HG02623 (cell line): ENCODE measurements at regions not wholly inside any gene's neighbourhood (a gene's known extent, or its start where the extent isn't known, plus 50 kb on each side); places are given as distances from the start of the nearest gene placed in this dataset.

ENCODE experiments used
- ATAC-seq: cut with Tn5 transposase; IDR thresholded peaks from one replicate; pipeline ENCODE4 v1.9.1; 2021; ENCODE audit warnings: moderate library complexity; ENCODE audit not compliant: unreplicated experiment

DNA sequence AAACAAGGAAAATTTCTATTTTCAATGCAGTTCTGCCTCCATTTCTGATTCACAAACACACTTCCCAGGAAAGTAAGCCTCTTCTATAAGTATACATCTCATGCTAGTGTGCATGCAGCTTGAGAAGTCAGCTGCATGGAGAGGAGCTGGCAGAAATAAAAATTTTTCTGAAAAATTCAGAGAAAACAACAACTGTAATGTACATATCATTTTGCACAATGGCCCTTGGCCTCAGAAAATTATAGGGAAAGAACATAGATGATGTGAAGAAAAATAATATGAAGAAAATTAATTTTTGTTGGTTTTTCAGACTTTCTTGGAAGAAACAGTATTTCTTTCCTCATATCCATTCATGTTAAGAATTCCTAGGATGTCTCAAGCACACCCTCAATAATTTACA lies 277.8 kb upstream of the ADRA1B start:
- ATAC-seq = no peak

DNA sequence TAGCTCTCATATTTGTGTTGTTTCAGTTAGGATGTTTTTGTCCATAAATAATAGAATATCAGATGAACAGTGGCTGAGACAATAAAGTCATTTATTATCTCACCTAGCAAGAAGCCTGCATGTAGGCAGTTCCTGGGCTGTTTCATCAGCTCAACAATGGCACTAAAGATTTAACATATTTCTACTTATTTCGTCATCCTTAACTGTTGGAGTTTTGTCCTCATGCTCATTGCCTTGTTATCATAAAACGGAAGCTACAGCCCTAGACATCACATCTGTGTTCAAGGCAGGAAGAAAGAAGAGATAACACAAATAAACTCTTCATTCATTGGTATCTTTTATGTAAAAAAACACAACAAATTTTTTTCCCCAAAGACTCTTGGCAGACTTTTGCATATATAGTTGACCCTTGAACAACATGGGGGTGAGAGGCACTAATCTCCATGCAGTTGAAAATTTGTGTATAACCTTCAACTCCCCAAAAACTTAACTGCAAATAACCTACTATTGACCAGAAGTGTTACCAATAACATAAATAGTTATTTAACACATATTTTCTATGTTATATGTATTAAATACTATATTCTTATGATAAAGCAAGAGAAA lies 277.2 kb upstream of the ADRA1B start:
- ATAC-seq = no peak

DNA sequence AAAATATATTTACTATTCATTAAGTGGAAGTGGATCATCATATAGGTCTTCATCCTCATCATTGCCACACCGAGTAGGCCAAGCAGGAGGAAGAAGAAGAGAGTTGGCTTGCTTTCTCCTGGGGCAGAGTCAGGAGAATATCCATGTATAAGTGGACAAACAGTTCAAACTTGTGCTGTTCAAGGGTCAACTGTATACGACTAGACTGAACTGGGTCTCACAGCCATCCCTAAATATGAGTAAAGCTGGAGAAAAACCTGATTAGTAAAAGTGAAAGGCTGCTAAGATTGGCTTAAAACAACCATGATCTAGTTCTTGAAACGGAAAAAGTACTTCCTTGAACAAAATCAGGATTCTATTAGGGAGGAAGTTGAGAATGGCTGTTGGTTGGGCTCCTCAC lies 276.7 kb upstream of the ADRA1B start:
- ATAC-seq = no peak

DNA sequence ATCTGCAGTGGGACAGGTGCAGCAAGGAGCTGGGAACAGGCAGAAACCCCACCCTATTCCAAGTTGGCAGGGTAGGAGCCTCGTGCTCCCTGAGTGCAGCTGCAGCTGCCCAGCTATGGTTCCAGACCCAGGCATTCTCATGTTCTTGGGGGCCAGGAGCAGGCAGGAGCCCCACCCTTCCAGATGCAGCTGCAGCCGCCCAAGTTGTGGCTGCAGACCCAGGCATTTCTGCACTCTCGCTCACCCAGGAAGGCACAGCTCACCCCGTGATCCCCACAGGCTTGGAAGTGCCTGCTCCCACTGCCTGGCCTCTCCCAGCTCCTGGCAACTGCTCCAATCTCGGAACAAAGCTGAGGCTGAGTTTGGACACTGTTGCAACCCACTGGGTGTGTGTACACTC lies 275.8 kb upstream of the ADRA1B start:
- no peak for ATAC-seq

DNA sequence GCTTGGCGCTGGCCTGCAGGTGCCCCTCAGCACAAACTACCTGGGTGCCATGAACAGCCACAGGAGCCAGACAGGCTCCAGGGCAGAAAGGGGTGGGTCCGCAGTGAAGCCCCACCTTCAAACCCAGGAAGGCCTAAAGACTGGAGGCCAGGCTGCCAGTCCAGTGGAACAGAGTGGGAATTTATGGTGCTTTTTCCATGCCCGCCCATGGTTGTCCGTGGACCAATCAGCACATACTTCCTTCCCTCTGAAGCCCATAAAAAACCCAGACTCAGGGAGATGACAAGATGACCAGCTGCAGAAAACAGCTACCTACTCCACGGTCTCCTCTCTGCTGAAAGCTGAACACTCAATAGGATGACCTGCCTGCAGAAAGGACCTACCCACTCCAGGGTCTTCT lies 275.4 kb upstream of the ADRA1B start:
- no peak for ATAC-seq

DNA sequence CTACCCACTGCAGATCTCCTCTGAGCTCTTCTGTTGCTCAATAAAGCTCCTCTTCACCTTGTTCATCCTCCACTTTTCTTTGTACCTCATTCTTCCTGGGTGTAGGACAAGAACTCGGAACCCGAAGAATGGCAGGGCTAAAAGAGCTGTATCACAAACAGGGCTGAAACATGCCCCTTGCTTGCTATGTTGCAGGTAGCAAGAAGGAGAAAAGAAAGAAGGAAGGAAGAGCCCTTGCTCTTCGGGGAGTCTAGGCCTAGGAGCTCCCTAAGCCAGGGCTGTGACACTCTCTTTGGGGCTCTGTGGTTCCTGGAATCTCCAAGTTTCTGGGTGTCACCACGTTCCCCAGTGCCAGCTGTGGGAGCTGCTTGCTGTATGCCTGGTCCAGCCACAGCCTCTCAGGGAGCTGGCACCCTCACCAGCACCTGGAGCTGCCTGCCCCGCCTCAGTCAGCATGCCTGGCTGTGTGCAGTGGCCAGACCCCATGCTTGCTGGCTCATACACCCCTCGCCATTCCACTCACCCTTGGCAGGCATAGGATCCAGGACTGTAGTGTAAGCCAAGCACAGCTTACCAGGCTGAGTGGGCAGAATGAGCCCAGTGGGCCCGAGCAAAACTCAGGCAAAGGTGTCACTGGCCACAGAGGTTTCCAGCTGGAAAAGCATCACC lies 274.8 kb upstream of the ADRA1B start:
- no peak for ATAC-seq

DNA sequence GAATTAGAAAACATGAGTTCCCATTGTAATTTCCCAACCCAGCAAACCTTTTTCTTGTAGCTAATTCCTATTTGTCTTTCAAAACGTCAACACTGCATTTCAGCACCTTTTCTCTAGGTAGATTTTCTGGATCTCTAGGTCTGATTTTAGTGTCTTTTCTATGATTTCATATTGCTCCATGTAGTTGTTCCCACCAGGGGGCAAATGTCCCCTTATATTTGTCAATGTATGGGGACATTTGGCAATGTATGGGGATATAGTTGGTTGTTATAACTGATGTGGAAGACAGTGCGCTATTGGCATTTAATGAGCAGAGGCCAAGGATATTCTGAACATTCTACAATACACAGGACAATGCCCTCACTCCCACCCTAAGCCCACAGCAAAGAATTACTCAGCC lies 273.9 kb upstream of the ADRA1B start:
- ATAC-seq = no peak

DNA sequence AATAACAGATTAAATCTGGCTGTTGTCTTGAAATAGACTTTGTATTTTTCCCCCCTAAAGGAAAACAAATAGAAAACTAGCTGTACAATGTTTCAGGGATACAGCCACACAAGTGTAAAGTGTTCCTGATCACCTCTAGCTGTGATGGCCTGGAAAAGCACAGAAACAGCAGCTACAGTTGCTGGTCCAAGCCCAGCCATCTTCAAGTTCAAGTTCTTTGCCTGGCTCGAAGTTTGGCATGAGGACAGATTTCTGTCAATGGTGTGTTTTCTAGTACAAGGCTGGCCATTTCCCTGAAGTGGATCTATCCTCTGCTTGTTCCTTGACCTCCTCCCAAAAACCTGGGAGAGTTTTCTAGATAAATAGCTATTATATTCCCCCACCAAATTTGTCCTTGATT lies 272.2 kb upstream of the ADRA1B start:
- ATAC-seq = no peak

DNA sequence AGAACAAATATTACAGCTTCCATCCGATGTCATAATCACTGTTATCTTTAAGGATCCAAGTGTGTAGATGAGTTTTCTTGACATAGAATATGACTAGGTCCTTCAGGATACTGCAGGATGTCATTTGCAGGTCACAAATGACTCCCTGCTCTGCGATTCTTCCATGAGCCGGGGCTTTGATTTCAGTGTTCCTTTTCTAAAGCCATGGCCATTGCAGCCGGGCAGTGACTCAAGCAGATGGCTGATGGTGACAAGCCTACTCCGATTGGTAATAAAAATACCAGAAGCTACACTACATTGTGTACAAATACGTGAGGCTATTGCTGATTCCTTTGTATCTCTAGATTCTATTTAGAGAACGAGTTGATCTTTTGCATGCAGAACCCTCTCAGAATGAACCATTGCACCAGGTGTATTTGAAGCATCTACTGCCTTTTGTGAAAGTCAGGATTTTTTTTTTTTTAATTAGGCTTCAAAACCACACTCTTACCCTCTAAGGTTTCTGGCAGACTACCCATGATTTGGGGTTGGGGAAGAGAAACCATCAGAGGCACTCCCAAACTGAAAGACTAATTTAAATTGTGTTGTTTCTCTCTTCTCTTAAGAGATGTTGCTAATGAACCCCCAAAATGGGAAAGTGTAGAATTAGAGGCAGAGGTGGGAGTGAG lies 271.0 kb upstream of the ADRA1B start:
- ATAC-seq = no peak

DNA sequence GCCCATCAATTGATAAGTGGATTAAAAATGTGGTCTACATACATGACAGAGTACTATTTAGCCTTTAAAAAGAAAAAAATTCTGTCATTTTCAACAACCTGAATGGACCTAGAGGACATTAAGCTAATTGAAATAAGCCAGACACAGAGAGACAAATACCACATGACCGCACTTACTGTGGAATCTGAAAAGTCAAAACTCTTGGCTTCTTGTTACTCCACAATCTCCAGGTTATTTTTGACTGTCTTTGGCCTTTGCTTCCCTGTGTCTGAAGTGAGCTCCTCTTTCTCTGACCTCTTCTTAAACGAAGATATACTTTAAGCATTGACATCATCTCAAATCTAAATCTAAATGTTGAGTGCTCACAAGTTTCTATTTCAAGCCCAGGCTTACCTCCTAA lies 265.5 kb upstream of the ADRA1B start:
- ATAC-seq = no peak

DNA sequence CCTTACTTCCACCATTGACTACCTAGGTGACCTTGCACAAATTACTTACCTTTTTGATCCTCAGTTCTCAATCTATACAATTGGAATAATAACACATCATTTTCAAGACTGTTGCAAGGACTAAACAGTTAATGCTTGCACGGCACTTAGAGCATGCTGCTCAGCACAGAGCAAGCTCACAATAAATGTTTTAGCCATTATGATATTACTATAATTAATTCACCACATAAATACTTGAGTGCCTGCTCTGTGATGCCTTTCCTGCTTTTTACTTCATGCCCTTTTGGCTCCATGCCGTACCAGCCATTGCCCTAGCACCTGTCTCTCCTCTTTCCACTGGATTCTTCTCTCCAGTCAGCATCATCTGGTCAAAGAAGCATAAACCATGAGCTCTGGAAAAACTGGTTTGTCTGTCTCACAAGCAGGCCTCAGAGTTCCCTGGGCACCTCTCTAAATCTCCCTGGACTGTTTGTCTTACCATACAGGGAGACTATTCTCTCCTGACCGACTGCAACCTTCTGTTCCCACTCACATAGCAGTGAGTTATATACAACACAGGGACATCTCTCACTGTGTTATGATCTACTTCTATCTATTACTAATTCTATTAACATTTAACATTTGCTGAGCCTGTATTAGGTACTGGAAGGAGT lies 260.4 kb upstream of the ADRA1B start:
- ATAC-seq = no peak

DNA sequence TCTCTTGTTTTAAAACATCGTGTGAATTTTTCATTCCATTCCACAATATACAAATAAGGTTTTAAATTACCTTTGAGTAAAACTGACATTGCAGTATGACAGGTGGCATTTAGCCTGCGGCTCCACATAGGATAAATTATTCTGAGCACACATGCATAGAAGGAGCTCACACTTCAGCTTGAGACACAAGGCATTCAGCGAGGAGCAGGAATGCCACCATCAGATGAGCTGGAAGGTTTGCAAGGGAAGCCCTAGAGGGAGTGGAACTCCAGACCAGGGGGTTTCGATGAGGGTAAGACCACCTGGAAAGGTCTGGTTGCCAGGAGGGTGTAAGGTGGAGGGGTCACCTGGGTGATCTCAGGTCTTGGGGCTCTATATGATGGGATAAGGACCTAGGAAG lies 259.0 kb upstream of the ADRA1B start:
- no peak for ATAC-seq

DNA sequence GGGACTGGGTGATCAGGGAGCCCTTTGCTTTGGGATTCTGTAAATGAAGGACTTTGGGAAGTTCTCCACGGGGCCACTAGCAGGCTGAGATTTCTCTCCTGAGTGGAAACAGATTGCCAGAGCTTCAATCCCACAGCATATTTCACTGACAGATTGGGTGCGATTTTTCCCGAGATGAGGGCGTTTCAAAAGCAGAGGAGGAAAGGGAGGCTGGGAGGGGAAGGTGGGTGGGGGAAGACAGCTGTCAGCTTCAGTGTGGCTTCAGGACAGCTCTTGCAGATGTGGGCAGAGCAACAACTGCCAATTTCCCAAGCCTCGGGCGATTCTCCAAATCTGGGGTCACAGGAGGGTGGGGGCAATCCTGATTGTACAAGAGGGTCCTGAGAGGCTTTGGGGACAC lies 258.5 kb upstream of the ADRA1B start:
- ATAC-seq = no peak

DNA sequence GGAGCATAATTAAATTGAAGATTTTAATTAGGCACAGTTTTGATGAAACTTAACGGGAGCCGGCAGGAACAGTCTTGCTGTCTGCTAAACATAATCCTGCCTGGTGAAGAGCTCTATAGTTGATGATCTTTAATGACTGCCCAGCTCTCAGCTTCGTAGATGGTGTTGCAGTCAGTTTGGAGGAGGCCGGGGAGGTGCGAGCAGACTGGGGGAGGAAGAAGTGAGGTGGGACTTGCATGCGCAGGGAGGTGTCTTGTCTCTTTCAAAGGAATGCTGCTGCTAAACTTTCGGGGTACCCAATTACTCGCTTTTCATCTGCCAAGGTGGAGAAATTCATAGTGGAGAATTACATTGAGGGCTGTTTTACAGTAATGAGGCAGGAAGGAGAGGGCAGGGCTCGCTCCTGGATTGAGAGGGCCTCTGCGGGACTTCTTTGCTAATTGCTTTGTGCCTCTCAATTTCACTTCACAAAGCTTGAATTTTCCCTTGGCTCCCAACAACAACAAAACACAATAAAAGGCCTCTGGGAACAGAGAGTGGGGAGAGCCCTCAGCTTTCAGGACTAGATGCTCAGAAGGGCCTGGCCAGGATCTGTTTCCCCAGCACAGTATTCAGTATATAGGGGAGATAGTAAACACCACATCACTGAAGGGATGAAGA lies 257.9 kb upstream of the ADRA1B start:
- ATAC-seq = no peak

DNA sequence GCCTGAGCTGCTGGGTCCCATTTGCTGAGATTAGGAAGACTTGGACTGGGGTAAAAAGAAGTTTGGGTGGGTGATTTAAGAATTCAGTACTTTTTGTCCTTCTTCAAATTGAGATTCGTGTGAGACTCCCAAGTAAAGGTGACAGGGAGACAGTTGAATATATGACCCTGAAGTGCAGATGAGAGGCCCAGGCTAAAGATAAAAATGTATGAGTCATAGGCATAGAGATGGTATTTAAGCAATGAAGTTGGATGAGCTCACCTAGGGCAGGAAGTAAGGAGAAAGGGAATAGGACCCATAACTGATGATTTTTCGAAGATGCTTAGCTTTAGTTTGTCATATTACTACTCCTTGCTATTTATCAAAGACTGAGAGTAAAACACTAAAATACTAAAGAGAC lies 255.9 kb upstream of the ADRA1B start:
- ATAC-seq = no peak

DNA sequence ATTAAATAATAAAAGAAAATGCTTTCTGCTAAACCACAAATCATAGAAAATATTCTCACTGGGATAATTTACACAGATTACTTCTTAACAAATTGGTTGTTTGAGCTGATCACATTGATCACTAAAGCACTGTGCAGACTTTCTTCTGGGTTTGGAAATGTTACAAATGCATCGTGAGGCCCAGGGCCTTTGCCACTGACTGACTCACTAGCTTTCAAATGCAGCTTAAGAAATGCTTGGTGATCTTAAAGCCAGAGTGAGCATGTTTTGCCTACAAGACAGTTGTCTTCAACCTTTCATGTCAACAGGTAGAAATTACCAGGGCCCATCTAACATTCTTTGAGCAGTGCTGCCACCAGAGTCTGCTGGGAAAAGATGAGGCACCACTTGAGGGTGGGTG lies 252.3 kb upstream of the ADRA1B start:
- ATAC-seq = no peak

DNA sequence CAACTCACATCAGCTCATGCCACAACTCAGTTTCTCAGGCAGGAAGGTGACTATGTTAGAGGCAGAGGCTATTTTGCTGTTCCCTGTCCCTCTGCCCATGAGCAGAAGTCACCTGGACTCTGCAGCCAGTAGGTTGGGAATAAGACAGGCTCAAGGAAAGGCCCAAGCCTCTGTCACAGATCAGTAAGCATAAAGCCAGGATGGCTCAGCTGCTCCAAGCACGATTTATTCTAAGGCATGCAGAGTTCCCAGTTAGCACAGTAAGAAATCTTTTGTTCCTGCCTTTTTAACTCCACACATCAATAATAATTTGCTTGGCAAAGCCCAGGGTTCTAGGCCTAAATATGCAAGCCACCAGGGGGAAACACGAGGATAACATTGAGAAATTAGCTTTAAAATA lies 249.0 kb upstream of the ADRA1B start:
- no peak for ATAC-seq

DNA sequence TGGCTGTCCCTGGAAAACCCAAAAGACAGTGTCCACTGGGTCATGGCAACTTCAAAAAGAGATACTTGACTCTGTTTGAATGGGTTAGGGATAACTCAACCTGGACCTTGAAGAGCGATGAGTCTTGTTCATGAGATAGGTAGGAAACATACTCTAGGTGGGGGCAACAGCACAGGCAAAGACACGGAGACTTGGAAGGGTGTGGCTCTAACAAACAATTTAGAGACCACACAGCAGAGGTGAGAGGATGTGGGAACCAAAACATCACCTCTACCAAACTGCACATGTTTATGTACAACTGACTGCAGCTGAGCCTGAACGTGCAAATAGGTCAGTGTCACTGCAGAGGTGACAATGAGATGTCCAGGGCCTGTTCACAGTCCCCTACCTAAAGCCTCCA lies 247.7 kb upstream of the ADRA1B start:
- ATAC-seq = no peak

DNA sequence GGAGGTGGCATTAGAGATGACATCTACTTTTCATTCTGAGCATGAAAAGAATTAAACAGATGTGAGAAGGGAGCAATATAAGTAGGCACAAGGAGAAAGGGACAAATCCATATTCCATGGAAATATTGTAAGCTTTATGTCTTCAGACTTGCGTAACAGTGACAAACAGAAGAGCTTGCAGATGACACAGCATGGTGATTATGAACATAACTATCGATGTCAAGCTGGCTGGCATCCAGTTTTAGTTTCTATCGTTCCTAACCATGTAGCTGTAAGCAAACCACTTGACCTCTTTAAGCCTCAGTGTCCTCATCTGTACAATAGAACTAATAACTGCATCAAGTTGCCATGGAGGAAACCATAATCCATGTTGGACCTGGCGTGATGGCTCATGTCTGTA lies 246.7 kb upstream of the ADRA1B start:
- no peak for ATAC-seq

DNA sequence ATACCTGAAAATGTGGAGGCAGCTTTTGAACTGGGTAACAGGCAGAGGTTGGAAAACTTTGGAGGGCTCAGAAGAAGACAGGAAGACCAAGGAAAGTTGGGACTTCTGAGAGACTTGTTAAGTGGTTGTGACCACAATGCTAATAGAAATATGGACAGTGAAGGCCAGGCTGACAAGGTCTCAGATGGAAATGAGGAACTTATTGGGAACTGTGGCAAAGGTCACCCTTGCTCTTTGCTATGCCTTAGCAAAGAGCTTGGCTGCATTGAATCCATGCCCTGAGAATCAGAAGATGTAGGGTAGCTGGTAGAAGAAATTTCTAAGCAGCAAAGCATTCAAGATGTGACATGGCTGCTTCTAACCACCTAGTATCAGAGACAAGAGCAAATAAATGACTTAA lies 244.4 kb upstream of the ADRA1B start:
- ATAC-seq = no peak

DNA sequence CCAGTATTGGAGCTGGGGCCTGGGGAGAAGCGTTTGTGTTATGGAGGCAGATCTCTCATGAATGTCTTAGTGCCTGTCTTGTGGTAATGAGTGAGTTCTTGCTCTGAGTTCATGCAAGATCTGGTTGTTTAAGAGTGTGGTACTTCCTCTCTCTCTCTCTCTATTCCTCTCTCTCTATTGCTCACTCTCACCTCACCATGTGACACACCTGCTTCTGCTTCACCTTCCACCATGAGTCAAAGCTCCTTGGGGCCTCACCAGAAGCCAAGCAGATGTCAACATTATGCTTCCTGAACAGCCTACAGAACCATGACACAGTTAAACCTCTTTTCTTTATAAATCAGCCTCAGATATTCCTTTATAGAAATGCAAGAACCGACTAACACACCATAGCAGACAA lies 242.7 kb upstream of the ADRA1B start:
- no peak for ATAC-seq
